ENCODE measurements at regions not wholly inside any gene's neighbourhood (a gene's known extent, or its start where the extent isn't known, plus 50 kb on each side); places are given as distances from the start of the nearest gene placed in this dataset.

DNA sequence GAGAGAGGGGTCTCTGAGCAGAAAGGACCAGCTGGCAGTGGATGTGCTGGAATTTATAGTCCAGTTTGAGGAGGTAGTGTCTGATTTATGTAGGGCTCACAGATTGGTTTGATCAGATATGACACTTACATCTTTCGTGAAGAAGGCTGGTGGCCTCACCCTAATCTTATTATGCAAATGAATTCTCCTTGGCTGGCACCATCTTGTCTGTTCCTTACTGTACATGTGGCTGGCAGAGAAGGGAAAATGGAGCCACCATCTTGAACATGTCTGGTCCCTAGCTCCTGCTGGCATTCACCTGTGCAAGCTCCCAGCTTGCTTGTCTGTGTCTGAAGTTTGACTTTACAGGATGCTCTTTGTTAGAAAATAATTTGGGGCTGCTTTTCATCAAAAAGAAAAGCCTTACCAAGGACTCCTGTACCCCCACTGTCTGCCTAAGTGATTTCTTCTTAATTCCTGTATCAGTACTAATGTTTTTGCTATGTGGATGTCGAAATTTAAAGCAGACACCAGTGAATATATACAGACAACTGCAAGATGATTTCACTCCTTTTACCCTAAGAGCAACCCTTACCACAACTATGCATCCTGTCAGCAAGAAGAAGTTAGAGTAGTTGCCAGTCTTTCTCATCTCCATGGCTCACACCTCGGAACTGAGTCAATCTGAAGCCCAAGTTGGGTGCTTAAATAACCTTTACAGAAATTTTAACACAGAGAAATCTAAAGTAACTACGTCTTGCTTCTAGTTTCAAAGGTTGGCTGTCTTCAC lies 322.0 kb upstream of the SEMA3D start:
- Histone ChIP-seq H3K27me3 (ENCODE audit: control insufficient read depth in 5 of 5, insufficient read depth in 4 of 5, low read length in 5 of 5) (no peaks in the 10 kb centered on the region), H3K4me3 (ENCODE audit: low read depth in 1 of 5, low read length in 5 of 5) (no peak overlapping the region), H3K36me3 (ENCODE audit: control insufficient read depth in 5 of 5, insufficient read depth in 5 of 5, low read length in 5 of 5) (no peaks in the 10 kb centered on the region), H3K27ac (ENCODE audit: low read depth, low read length) (no peak overlapping the region), H3K4me1 (ENCODE audit: control insufficient read depth in 5 of 5, insufficient read depth in 5 of 5, low read length in 5 of 5) (no peaks in the 10 kb centered on the region), H3K9me3 (ENCODE audit: control insufficient read depth in 5 of 5, low read length in 5 of 5) (peaks cover 0 to 3% (median 0%) of the 10 kb centered on the region in 5 donors), H3K9ac (ENCODE audit: low read length in 5 of 5) (no peak overlapping the region)

DNA sequence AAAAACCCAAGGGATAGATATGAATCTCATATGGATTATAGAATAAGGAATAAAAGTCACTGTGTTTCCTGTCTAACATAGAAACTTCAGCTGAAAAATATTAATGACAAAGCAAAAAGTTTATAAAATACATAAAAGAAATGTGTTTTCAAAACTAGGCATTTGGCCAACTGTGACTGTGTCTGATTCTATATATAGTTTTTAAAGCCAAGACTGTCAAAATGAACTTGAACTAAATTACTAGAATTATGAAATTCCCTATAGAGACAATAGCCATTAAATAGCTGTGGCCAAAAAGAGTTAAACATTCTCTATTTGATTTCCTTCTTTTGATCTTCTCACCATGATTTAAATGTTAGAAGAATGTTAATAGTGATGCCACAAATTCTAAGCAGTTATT lies 311.2 kb upstream of the SEMA3D start:
- Histone ChIP-seq H3K4me1 (ENCODE audit: control insufficient read depth in 5 of 5, insufficient read depth in 5 of 5, low read length in 5 of 5) (no peaks in the 10 kb centered on the region), H3K9me3 (ENCODE audit: control insufficient read depth in 5 of 5, low read length in 5 of 5) (peaks cover 0 to 10% (median 6%) of the 10 kb centered on the region in 5 donors), H3K9ac (ENCODE audit: low read length in 5 of 5) (no peak overlapping the region)

DNA sequence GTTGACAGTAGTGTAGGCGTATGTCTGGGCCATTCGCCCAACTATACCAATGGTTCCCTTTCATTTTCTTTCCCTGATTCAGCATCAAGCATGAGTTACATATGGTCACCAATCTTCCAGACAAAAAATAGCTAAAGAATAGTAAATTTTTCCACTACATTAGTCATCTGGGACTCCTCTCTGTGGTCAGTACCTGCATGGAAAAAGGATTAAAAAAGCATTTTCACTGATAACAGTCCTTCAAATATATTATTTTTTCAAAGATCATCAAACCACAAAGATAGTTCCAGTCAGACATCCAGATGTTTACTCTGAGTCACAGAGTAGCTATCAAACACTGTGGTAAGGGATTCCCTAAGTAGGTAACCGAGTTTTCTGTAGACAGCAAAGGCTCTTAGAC lies 302.6 kb upstream of the SEMA3D start:
- Histone ChIP-seq H3K9ac (ENCODE audit: low read length in 5 of 5) (no peak overlapping the region), H3K27ac (ENCODE audit: low read depth, low read length) (no peak overlapping the region), H3K4me1 (ENCODE audit: control insufficient read depth in 5 of 5, insufficient read depth in 5 of 5, low read length in 5 of 5) (no peaks in the 10 kb centered on the region), H3K27me3 (ENCODE audit: control insufficient read depth in 5 of 5, insufficient read depth in 4 of 5, low read length in 5 of 5) (no peaks in the 10 kb centered on the region), H3K36me3 (ENCODE audit: control insufficient read depth in 5 of 5, insufficient read depth in 5 of 5, low read length in 5 of 5) (no peaks in the 10 kb centered on the region), H3K9me3 (ENCODE audit: control insufficient read depth in 5 of 5, low read length in 5 of 5) (no peaks in the 10 kb centered on the region), H3K4me3 (ENCODE audit: low read depth in 1 of 5, low read length in 5 of 5) (no peak overlapping the region)

More for the DNA sequence above, 311.2 kb upstream of the SEMA3D start:
- Histone ChIP-seq H3K27ac (ENCODE audit: low read depth, low read length) (no peak overlapping the region), H3K4me3 (ENCODE audit: low read depth in 1 of 5, low read length in 5 of 5) (no peak overlapping the region), H3K27me3 (ENCODE audit: control insufficient read depth in 5 of 5, insufficient read depth in 4 of 5, low read length in 5 of 5) (no peaks in the 10 kb centered on the region), H3K36me3 (ENCODE audit: control insufficient read depth in 5 of 5, insufficient read depth in 5 of 5, low read length in 5 of 5) (no peaks in the 10 kb centered on the region)

DNA sequence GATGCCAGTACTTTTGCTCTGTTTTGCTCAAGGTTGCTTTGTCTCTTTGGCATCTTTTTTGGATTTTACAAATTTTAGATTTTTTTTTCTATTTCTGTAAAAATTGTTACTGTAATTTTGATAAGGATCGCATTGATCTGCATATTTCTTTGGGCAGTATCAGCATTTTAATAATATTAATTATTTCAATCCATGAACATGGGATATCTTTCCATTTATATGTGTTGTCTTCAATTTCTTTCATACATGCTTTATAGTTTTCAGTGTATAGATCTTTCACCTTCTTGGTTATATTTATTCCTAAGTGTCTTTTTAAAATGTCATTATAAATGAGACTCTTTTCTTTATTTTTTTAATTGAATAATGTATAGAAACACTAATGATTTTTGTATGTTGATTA lies 301.6 kb upstream of the SEMA3D start:
- H3K36me3 ChIP-seq (ENCODE audit: control insufficient read depth in 5 of 5, insufficient read depth in 5 of 5, low read length in 5 of 5), result no peaks in the 10 kb centered on the region
- H3K9me3 ChIP-seq (ENCODE audit: control insufficient read depth in 5 of 5, low read length in 5 of 5), result no peaks in the 10 kb centered on the region
- no peak overlapping the region for H3K27ac ChIP-seq (ENCODE audit: low read depth, low read length)
- H3K9ac ChIP-seq (ENCODE audit: low read length in 5 of 5), result no peak overlapping the region
- no peaks in the 10 kb centered on the region for H3K27me3 ChIP-seq (ENCODE audit: control insufficient read depth in 5 of 5, insufficient read depth in 4 of 5, low read length in 5 of 5)
- H3K4me3 ChIP-seq (ENCODE audit: low read depth in 1 of 5, low read length in 5 of 5), result no peak overlapping the region
- H3K4me1 ChIP-seq (ENCODE audit: control insufficient read depth in 5 of 5, insufficient read depth in 5 of 5, low read length in 5 of 5), result peaks cover 0 to 1% (median 0%) of the 10 kb centered on the region in 5 donors

DNA sequence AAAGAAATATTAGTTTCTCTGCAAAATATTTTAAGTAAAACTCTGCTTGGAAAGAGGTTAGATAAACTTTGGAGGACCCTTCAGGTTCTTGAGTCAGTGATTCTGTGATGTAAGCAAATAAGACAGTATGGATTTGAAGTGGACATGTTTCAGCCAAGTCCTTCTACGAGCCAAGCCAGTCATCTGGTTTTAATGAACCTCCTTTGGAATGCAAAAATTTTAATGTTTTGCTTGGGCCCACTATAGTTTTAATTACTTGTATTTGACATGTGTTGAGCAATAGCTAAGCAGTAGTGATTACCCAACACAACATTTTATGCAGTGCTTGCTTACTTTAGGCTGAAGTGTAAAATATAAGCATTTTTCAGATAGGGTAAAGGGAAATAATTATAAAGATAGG lies 296.3 kb upstream of the SEMA3D start:
- Histone ChIP-seq H3K9ac (ENCODE audit: low read length in 5 of 5) (no peak overlapping the region), H3K4me1 (ENCODE audit: control insufficient read depth in 5 of 5, insufficient read depth in 5 of 5, low read length in 5 of 5) (peaks cover 0 to 4% (median 0%) of the 10 kb centered on the region in 5 donors), H3K36me3 (ENCODE audit: control insufficient read depth in 5 of 5, insufficient read depth in 5 of 5, low read length in 5 of 5) (no peaks in the 10 kb centered on the region), H3K9me3 (ENCODE audit: control insufficient read depth in 5 of 5, low read length in 5 of 5) (no peaks in the 10 kb centered on the region), H3K4me3 (ENCODE audit: low read depth in 1 of 5, low read length in 5 of 5) (no peak overlapping the region), H3K27ac (ENCODE audit: low read depth, low read length) (no peak overlapping the region), H3K27me3 (ENCODE audit: control insufficient read depth in 5 of 5, insufficient read depth in 4 of 5, low read length in 5 of 5) (no peaks in the 10 kb centered on the region)

DNA sequence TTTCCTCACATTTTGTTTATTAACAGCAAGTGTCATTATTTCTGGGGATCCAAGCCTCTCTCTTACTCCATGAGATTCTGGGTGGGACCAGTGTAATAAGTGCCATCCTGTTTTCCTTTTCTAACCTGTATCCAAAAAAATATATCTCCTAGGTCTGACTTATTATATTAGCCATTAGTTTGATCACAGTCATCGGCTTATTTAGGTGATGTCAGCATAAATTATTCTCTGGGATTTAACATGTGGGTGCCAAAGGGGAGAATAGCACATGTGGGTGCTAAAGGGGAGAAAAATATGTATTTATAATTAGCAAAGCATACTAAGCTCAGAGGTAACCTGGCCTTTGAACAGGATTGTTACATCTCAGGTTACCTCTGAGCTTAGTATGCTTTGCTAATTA lies 293.8 kb upstream of the SEMA3D start:
- Histone ChIP-seq H3K36me3 (ENCODE audit: control insufficient read depth in 5 of 5, insufficient read depth in 5 of 5, low read length in 5 of 5) (no peaks in the 10 kb centered on the region), H3K27ac (ENCODE audit: low read depth, low read length) (no peak overlapping the region)

DNA sequence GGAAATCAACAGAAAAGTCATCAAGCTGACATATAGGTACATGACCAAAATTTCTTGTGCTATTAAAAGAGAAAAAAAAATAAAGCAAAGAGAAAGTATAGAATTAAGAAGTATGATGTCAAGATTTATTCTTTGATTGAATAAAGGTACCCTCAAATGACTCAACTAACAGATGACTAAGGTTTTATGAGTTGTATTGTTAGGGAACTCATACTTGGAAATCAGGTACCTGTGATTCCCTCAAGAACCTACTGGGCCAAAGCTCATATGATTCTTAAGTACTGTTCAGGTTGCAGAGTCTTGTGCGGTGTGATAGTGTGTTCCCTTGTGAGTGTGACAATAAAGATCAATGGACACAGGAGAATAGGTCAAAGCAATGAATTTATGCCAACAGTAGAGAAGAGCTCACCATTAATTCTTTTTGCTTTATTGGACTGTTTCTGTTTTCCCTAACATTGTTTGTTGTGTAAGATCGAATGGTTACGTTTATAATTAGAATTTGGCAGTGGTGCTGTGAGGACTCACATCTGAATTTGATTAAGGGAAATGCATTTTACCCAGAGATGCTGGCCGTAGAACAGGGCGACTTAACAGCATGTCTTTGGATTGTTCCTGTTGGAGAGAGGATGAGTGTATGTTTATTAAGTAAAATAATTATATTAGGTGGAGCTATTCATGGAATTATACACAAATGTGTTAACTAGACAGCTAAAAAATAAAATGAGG lies 293.2 kb upstream of the SEMA3D start:
- no peaks in the 10 kb centered on the region for H3K9me3 ChIP-seq (ENCODE audit: control insufficient read depth in 5 of 5, low read length in 5 of 5)
- no peaks in the 10 kb centered on the region for H3K36me3 ChIP-seq (ENCODE audit: control insufficient read depth in 5 of 5, insufficient read depth in 5 of 5, low read length in 5 of 5)
- peaks cover 0 to 4% (median 0%) of the 10 kb centered on the region in 5 donors for H3K4me1 ChIP-seq (ENCODE audit: control insufficient read depth in 5 of 5, insufficient read depth in 5 of 5, low read length in 5 of 5)
- H3K4me3 ChIP-seq (ENCODE audit: low read depth in 1 of 5, low read length in 5 of 5), result no peak overlapping the region
- H3K27ac ChIP-seq (ENCODE audit: low read depth, low read length), result no peak overlapping the region
- H3K9ac ChIP-seq (ENCODE audit: low read length in 5 of 5), result no peak overlapping the region
- no peaks in the 10 kb centered on the region for H3K27me3 ChIP-seq (ENCODE audit: control insufficient read depth in 5 of 5, insufficient read depth in 4 of 5, low read length in 5 of 5)

More for the DNA sequence above, 293.8 kb upstream of the SEMA3D start:
- Histone ChIP-seq H3K9ac (ENCODE audit: low read length in 5 of 5) (no peak overlapping the region), H3K27me3 (ENCODE audit: control insufficient read depth in 5 of 5, insufficient read depth in 4 of 5, low read length in 5 of 5) (no peaks in the 10 kb centered on the region), H3K4me3 (ENCODE audit: low read depth in 1 of 5, low read length in 5 of 5) (no peak overlapping the region), H3K9me3 (ENCODE audit: control insufficient read depth in 5 of 5, low read length in 5 of 5) (no peaks in the 10 kb centered on the region), H3K4me1 (ENCODE audit: control insufficient read depth in 5 of 5, insufficient read depth in 5 of 5, low read length in 5 of 5) (peaks cover 0 to 4% (median 0%) of the 10 kb centered on the region in 5 donors)

DNA sequence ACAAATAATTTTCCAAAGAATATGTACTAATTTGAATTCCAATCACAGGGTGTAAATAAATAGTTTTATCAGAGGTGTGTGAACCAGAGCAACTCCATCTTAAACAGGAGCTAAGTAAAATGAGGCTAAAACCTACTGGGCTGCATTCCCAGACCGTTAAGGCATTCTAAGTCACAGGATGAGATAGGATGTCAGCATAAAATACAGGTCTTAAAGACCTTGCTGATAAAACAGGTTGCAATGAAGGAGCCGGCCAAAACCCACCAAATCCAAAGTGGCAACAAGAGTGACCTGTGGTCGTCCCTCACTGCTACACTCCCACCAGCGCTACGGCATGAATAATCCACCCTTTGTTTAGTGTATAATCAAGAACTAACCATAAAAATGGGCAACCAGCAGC lies 291.7 kb upstream of the SEMA3D start:
- peaks cover 0 to 4% (median 0%) of the 10 kb centered on the region in 5 donors for H3K4me1 ChIP-seq (ENCODE audit: control insufficient read depth in 5 of 5, insufficient read depth in 5 of 5, low read length in 5 of 5)
- no peak overlapping the region for H3K4me3 ChIP-seq (ENCODE audit: low read depth in 1 of 5, low read length in 5 of 5)
- H3K9me3 ChIP-seq (ENCODE audit: control insufficient read depth in 5 of 5, low read length in 5 of 5), result no peaks in the 10 kb centered on the region
- no peaks in the 10 kb centered on the region for H3K36me3 ChIP-seq (ENCODE audit: control insufficient read depth in 5 of 5, insufficient read depth in 5 of 5, low read length in 5 of 5)
- H3K9ac ChIP-seq (ENCODE audit: low read length in 5 of 5), result no peak overlapping the region
- no peaks in the 10 kb centered on the region for H3K27me3 ChIP-seq (ENCODE audit: control insufficient read depth in 5 of 5, insufficient read depth in 4 of 5, low read length in 5 of 5)
- no peak overlapping the region for H3K27ac ChIP-seq (ENCODE audit: low read depth, low read length)

DNA sequence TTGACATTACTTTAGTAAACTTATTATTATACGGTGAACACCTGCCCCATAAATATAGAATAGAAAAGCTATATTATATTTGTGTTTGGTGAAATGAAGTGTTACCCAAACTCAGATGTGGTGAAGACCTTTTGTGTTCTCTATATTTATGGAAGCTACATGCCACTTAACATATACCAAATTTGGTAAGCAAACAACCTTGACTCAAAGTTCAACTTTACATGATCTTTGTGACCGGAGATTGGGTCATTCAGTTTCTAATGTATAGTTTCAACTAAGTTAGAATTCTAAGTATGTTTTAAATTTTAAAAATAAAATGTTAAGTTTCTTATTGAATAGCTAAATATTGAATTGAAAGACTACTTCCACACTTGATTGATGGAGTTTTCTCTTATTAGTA lies 288.6 kb upstream of the SEMA3D start:
- no peak overlapping the region for H3K4me3 ChIP-seq (ENCODE audit: low read depth in 1 of 5, low read length in 5 of 5)
- no peak overlapping the region for H3K9ac ChIP-seq (ENCODE audit: low read length in 5 of 5)
- H3K27ac ChIP-seq (ENCODE audit: low read depth, low read length), result no peak overlapping the region
- no peaks in the 10 kb centered on the region for H3K27me3 ChIP-seq (ENCODE audit: control insufficient read depth in 5 of 5, insufficient read depth in 4 of 5, low read length in 5 of 5)
- H3K36me3 ChIP-seq (ENCODE audit: control insufficient read depth in 5 of 5, insufficient read depth in 5 of 5, low read length in 5 of 5), result no peaks in the 10 kb centered on the region
- no peaks in the 10 kb centered on the region for H3K9me3 ChIP-seq (ENCODE audit: control insufficient read depth in 5 of 5, low read length in 5 of 5)
- no peaks in the 10 kb centered on the region for H3K4me1 ChIP-seq (ENCODE audit: control insufficient read depth in 5 of 5, insufficient read depth in 5 of 5, low read length in 5 of 5)

DNA sequence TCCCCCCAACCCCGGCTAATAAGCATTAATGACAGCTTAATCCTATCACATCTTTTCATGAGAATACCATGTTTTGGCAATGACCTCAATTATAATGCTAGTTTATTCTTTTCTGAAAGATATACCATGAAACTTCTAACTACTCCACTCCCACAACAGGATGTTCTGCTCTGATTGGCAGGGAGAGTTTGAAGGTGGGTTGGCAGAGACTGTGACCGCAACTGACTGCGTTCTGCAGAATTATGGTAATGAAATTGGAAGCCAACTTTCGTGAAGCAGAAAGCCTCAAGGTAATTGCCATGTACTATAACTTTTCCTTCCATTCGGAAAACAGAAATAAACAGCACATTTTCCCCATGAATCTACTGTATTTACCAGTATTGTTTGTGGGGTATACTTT lies 288.2 kb upstream of the SEMA3D start:
- H3K36me3 ChIP-seq (ENCODE audit: control insufficient read depth in 5 of 5, insufficient read depth in 5 of 5, low read length in 5 of 5), result no peaks in the 10 kb centered on the region
- no peaks in the 10 kb centered on the region for H3K27me3 ChIP-seq (ENCODE audit: control insufficient read depth in 5 of 5, insufficient read depth in 4 of 5, low read length in 5 of 5)
- H3K9me3 ChIP-seq (ENCODE audit: control insufficient read depth in 5 of 5, low read length in 5 of 5), result no peaks in the 10 kb centered on the region
- no peak overlapping the region for H3K9ac ChIP-seq (ENCODE audit: low read length in 5 of 5)
- no peaks in the 10 kb centered on the region for H3K4me1 ChIP-seq (ENCODE audit: control insufficient read depth in 5 of 5, insufficient read depth in 5 of 5, low read length in 5 of 5)
- H3K4me3 ChIP-seq (ENCODE audit: low read depth in 1 of 5, low read length in 5 of 5), result no peak overlapping the region
- H3K27ac ChIP-seq (ENCODE audit: low read depth, low read length), result no peak overlapping the region
